Embryonic facial prominence (tissue), 1 donor: ENCODE measurements at regions not wholly inside any gene's neighbourhood (a gene's known extent, or its start where the extent isn't known, plus 50 kb on each side); places are given as distances from the start of the nearest gene placed in this dataset.

Experiments used
- DNase-seq: peaks from one replicate; pipeline ENCODE4 v3.0.0-alpha.2; 2016; ENCODE audit errors: extremely low spot score

DNA sequence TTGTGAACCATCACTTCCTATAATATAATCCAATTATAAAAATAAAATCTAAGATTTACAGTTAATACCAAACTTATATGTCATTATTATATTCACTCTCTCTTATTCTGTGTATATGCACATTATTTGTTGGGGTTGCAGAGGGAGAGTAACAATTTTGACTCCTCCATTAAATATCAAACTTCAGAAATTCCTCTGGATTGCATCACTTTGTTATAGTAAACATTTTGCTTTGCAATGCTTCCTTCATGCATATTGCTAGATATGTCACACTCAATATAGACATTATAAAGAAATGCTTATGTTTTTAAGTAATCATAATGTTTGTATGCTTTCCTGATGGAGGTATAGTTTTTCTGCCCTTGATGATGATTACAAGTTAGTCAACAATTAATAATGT lies 999.0 kb upstream of the ADGRL2 start:
- no peak for DNase-seq

DNA sequence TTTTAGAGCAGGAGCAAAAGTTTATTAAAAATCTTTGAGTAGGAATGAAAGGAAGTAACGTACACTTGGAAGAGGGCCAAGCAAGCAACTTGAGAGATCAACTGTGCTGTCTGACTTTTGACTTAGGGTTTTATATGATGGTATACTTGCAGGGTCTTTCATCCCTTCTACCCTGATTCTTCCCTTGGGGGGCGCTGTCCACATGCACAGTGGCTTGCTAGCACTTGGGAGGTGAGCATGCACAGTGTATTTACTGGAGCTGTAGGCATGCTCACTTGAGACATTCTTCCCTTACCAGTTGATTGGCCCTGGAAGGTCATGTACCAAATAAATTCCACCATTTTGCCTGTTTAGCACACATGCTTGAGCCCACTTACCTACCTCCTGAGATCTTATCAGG lies 1001.3 kb upstream of the ADGRL2 start:
- no peak for DNase-seq

DNA sequence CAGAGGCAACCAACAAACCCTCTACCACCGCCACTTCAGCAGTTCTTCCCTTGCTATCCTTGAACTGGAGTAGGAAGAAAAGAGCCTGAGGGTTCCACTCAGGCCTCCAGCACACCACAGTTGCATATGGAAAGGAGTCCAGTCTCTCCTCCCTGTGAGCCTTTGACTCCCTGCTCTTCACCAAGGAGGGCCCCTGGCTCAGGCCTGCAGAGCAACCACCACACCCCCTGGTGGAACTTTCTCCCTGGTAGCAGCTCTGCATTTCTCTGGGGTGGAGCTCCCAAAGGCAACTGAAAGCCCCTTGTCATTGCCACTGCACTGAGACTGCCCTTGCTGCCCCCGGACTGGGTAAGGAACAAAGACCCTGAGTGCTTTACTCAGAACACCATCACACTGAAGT lies 1021.5 kb upstream of the ADGRL2 start:
- no peak for DNase-seq

DNA sequence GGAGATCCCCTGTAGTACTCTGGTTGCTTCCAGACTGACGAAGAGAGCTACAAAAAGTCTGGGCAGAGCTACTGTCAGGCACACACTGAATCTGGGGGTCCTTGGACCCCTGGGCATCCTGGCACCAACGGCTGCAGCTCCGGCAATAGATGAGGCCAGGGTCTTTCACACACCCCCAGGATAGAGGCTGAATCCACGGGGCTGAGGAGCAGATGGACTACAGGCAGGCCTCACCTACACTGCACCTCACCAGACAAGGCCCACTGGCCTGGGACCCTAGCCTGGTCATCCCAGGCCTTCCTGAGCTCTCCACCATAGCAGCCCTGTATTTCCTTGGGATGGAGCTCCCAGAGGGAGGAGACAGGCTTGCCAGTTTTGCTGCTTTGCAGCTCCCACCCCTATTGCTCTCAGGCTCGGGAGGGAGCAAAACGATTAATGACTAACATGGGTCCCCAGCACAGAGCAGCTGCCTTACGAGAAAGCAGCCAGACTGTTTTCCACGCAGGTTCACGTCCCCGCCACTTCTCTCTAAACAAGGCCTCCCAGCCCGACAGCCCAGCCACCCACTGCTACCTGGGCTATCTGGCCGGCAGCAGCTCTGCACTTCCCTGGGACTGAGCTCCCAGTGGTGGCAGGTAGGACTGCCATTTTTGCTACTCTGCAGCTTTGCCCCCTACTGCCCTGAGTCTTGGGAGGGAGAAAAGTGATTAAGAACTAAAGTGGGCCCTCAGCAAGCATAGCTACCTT lies 1022.5 kb upstream of the ADGRL2 start:
- DNase-seq, result no peak

DNA sequence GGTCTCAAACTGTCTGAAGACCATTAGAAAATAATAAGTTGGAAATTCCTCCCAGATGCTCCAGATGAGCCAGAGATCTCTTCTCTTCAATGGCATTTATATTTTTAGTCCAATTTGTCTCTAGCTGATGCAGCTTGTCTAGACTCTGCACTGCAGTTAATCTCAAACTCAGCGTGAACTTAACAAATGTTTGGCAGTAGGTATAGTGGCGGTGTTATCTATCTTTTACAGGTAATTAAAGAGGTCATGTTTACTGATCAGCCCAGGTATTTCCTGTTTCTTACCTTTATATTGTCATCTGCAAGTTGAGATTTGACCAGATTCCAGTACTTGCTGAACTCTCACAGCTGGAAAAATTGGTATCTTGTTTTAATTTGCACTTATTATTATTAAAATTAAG lies 1024.5 kb upstream of the ADGRL2 start:
- DNase-seq, result no peak

DNA sequence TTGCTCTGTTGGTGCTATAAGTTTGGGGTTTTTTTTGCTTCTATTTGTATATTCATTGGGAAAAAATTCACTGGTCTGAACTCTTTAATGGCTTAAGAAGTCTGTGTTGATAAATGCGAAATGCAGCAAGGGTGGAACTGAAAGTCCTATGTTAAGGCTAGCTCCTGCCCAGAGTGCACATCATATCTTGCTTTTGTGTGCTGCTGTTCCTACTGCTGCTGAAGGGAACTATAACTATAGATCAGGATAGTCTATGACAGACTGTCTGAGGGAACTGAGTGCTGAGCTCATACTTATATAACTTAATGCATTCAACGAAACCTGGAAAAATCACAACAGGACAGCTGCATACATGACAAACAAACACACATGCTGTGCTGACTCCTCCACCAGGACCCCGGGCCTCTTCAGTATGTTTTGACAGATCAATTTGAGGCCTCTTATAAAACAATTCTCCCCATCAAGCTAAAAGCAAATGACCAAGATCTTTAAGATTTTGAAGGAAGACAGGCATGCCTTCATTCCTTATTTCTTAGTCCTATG lies 1031.5 kb upstream of the ADGRL2 start:
- no peak for DNase-seq

DNA sequence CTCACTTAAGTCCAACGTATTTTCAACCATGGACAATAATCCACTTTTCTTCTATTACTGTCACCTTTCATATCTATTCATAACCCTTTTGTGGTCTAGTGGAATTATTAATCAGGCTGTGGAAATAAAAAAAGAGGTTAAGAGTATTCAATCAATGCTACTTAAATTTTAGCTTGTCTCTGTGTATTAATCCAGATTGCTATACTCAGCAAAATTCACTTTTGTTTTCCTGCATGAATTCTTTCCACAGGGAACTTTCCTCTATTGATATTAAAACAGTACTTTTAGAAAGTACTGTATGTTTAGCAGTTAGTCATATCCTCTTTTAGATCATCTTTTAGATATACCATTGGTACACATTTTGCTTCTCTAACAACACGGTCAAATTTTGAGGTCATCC lies 1033.0 kb upstream of the ADGRL2 start:
- DNase-seq, result no peak

DNA sequence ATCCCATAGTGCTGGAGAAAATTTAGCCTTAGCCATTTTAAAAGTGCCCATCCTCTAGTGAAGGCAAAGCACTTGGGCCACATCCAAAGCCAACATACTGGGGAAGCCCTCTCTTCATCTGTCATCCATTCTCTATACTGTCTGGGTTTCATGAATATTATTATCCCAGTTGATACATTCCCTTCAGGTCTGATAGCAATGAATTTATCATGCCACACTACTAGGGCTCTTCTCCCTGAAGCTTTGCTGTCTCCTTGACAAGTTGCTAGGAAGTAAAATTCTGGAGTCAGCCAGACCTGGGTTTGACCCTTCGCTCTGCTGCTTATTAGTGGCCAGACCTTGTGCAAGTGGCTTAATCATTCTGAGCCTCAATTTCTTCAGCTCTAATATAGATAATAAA lies 1041.4 kb upstream of the ADGRL2 start:
- no peak for DNase-seq

DNA sequence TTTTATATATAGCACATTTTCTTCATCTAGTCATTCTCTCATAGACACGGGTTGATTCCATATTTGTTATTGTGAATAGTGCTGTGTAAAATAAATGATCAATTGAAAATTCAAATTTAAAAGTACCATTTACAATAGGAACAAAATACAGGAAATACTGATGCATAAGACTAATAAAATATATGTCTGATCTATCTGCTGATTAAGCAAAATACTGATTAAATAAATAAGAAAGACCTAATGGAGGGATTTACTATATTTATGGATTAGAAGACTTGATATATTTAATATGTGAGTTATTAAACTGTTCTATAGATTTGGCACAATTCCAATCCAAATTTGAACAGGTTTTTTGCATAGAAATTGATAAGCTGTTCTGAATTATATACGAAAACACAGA lies 1044.8 kb upstream of the ADGRL2 start:
- DNase-seq, result no peak

DNA sequence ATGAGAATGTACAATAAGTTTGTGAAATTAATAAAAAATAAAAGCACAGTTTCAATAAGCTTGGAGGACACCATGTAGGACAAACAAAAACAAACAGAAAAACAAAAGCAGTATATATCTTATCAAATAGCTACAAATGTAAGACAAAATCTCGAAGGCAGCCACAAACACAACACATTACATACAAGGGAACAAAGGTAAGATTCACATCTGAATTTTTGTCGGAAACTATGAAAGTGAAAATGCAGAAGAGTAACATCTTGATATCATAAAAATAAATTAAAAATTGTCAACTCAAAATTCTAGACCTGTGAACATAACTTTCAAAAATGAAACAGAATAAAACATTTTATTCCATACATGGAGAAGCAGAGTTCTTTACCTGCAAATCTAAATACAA lies 1049.5 kb upstream of the ADGRL2 start:
- DNase-seq, result no peak

DNA sequence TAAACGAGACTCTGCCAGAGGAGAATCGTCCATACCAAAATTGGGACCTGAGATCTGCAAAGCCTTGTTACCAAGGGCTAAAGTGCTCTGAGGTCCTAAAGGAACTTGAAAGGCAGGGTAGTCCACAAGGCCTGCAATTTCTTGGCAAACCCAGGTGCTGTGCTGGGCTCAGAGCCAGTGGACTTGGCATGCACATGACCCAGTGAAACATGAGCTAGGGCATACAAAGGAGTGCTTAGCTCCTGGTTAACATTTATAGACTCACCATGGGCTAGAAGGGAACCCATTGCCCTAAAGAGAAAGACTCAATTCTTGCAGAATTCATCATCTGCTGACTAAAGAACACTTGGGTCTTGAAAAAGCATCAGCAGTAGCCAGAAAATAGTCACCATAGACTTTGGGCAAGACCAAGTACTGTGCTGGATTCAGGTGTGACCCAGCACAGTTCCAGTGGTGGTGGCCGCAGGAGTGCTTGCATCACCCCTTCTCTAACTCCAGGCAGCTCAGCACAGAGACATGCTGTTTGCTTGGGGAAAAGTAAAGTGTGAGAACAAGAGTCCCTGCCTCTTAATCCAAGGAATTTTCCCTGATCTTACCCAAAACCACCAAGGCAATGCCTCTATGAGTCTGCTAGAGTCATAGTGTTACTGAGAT lies 1069.4 kb upstream of the ADGRL2 start:
- no peak for DNase-seq

DNA sequence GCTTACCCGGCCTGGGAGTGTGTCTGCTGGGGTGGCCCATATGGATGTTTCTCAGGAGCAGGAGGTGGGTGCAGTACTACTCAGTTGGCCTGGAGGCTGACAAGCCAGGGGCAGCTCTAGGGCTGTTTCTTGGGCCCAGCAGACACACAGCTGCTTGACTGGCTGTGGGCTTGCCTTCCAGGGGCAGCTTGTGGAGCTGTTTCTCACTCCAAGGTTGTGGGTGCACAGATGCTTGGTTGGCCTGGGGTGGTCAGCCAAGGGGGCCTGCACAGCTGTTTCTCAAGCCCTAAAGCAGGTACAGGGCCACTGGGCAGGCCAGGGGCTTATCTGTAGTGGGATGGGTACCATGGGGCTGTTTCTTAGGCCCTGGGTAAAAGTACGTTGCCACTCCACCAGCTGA lies 1078.1 kb upstream of the ADGRL2 start:
- DNase-seq, result no peak

DNA sequence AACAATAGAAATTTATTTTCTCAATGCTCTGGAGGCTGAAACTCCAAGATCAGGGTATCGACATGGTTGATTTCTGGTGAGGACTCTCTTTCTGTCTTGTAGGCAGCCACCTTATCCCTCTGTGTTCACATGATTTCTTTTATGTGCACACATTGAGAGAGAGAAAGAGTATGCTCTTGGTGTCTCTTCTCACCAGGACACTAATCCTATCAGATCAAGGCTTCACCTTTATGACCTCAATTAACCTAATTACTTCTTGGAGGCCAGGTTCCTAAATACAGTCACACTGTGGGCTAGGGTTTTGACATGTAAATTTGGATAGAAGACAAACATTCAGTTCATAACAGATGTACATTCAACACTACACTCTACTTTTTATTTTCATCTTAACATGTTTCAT lies 1094.2 kb upstream of the ADGRL2 start:
- no peak for DNase-seq

DNA sequence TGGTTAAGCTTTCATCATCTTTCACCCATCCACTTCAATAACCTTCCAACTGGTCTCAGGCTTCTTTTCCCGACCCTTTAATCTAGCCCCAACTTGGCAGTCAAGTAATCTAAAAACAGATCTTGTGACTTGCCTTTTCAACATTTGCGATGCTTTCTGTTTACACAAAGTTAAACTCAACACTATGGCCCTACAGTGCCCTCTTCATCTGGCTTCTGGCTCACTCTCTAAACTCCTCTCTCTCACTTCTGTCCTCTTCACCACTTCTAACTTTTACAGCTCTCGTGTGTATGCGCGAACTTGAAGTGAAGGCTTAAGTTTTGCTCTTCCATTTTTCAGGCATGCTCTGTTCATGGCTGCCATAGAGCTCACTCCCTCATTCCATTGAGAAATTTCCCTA lies 1122.3 kb upstream of the ADGRL2 start:
- DNase-seq, result no peak

DNA sequence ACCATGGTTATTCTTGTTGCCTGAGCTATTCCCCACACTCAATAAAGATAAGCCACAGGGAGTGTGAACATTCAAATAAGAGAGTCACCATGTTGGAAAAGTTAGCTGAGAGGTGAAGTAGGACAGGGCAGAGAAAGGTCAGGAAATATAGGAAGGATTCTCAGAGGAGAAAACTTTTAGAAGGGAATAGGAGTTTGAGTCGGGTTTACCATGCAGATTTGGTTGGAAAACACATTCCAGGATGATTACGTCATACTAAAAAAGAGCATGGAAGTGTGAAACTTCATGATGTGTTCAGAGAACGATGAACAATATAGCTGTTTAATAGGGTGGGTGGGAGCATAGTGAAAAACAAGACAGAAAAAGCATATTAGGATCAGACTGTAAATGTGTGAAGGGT lies 1125.3 kb upstream of the ADGRL2 start:
- DNase-seq, result no peak

DNA sequence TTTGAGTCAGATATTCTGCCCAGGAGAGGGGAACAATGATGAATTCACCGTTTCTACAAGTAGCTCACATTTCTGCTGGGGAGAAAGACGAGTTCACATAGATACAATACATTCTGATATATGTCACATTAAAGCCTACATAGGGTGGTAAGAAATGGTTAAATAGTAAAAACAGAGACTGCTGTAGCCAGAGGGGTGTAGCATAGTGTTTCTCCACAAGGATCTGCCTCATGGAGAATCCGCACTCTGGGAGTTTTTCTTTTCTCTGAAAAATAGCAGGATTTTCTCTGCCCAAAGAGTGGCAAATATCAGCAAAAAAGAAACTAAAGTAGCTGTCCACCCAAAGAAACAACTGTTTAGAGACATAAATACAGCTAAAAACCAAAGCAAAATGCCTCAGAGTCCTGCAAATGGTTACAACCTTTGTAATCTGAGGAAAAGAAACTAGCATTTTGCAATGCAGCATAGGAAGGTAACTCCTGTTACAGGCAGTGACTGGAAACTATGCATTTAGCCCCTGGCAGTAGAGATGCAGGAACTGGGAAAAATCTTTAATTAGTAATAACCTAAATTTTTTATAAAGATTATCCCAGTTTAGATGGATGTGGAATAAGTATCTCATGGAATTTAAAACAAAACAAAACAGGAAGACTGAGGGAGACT lies 1126.7 kb upstream of the ADGRL2 start:
- DNase-seq, result no peak

DNA sequence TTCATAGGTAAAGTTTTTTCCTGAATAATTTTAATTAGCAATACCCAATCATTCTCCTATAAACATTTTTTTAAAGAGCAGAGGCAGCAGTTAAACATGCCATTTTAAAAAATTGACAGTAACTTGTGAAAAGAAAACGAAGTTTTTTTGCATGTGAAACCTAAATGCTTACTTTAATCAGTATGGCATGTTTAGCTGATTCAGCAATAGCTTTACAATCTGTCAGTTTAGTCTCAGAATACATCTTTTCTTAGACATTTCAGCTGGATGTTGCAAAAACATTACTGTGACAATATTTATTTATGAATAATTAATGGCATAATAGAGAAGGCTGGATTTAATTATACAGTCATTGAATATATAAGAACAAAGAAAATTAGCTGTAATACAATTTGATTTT lies 1132.4 kb upstream of the ADGRL2 start:
- DNase-seq, result no peak

DNA sequence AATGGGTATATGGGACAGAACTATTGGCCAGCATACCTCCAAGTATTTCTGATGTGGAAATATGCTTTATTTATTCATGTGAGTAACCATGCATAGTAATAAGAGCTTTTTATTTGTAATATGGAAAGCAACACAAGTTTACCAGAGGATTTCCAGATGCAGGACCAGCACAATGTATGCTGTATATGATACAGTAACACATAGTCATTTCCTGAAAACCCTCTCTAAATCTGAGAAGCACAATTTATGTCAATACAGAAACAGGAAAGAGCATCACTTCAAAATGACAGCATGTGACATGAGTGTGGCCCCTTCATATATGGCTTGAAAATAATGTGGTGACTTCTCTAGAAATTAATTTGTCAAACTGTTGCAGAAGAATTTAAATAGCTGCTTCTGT lies 1134.7 kb upstream of the ADGRL2 start:
- no peak for DNase-seq

DNA sequence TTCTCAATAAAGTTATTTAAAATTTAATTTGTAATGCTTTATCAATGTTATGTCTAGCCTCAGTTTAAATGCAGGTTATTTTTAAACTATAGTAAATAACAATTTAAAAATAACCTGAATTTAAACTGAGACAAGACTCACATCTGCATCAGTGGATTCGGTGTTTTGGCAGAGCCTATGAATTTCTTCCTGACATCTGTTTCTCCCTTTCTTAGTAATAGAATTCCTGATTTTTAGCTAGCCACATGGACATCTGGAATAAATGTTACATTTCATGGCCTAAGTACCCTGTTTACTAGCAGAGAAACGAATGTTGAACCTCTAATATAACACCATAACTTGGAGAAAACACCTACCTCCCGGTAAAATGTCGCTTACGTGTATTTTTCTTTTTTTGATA lies 1141.6 kb upstream of the ADGRL2 start:
- no peak for DNase-seq

DNA sequence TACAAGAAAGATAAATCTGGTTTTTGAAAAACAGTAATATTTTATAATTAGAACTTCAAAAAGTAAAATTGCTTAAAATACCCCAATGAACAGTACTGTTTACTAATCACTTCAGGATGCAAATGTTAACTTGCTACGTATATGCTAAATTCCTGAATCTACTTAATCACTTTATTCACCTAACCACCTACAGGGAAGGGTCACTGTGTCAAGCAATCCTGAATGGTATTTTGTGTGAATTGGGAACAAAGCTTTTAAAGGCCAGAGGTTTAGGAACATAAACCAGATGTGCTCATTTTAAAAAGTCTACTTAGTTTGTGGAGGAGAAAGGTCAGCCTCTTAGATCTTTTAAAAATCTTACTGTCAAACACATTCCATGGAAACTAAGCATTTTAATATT lies 1143.0 kb upstream of the ADGRL2 start:
- DNase-seq, result no peak

DNA sequence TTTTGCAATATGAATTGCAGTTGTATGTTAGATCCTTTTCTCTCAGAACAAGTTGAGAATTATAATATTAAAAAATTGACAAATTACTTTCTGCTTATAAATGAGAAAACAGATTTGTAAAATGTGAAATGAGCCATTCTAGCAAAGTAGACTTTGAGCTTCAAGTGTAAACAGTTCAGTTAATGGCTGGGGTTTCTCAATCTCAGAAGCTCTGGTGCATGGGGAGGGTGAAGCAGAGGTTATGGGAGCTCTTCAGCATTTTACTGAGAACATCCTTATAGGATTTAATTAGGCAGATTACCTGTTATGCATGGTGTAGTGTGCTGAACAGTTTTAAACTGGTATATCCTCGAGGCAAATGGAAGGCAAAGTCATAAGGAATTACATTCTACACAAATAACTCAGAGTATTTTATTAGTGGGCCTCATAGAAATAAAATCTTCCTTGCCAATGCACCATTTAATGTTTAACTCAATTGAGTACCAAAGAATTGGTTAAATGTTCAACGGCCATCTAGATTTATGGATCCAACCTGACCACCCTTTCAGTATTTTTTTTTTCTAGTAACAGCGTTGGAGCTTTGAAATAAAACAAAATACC lies 1143.6 kb upstream of the ADGRL2 start:
- DNase-seq, result no peak

DNA sequence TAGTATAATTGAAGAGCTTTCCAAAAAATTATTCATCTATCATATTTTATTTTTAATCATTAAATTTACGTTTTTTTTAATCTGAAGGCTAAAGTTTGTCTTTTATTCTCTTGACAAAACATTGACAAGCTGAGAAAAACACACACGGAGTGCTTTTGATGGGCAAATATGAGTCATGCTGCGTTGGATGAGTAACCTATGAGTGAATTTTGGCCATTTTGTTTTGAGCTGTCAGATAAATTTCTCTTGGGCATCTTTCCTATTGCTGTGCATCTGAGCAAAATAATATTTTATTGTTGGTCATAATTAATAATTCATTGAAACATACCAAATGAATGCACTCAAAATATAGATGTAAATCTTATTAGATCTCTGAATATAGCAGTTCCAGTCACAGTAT lies 1144.1 kb upstream of the ADGRL2 start:
- no peak for DNase-seq
